GM23338 (cell line): ENCODE measurements at regions not wholly inside any gene's neighbourhood (a gene's known extent, or its start where the extent isn't known, plus 50 kb on each side); places are given as distances from the start of the nearest gene placed in this dataset.

Source experiments
- ATAC-seq: fragments of 200-7000 bp; cut with Tn5 transposase; 3 replicates; pipeline ENCODE4 v1.9.1; 2020
- DNase-seq: peaks from one replicate; pipeline ENCODE4 v3.0.0-alpha.2; 2015; ENCODE audit warnings: low spot score
- H2AFZ ChIP-seq: fragments of 200-600 bp; sonication (generic); 2 replicates; pipeline ENCODE4 v1.8.0; 2016; ENCODE audit warnings: antibody characterized with exemption, mild to moderate bottlenecking, moderate library complexity
- H3F3A ChIP-seq: fragments of 200-600 bp; sonication (generic); replicated peaks from 2 replicates; pipeline ENCODE4 v1.8.0; 2017; ENCODE audit warnings: antibody characterized with exemption, mixed run types, low read depth
- H3K27ac ChIP-seq: fragments of 200-600 bp; sonication (generic); 2 replicates; pipeline ENCODE4 v1.6.1; 2016; ENCODE audit warnings: low read depth
- H3K27me3 ChIP-seq: fragments of 200-600 bp; sonication (generic); 2 replicates; pipeline ENCODE4 v1.8.0; 2016; ENCODE audit warnings: mild to moderate bottlenecking, mixed run types, moderate library complexity; ENCODE audit not compliant: insufficient read depth
- H3K36me3 ChIP-seq: fragments of 200-600 bp; sonication (generic); 2 replicates; pipeline ENCODE4 v1.8.0; 2016; ENCODE audit warnings: mild to moderate bottlenecking; ENCODE audit not compliant: insufficient read depth
- H3K4me1 ChIP-seq: fragments of 200-600 bp; sonication (generic); 2 replicates; pipeline ENCODE4 v1.8.0; 2016; ENCODE audit warnings: mild to moderate bottlenecking, moderate library complexity; ENCODE audit not compliant: insufficient read depth
- H3K4me2 ChIP-seq: fragments of 200-600 bp; sonication (generic); 2 replicates; pipeline ENCODE4 v1.7.1; 2017; ENCODE audit warnings: mixed run types
- H3K4me3 ChIP-seq: fragments of 200-600 bp; sonication (generic); 2 replicates; pipeline ENCODE4 v1.6.1; 2016; ENCODE audit warnings: mixed run types
- H3K79me2 ChIP-seq: fragments of 200-600 bp; sonication (generic); replicated peaks from 2 replicates; pipeline ENCODE4 v1.8.0; 2017; ENCODE audit warnings: mild to moderate bottlenecking; ENCODE audit not compliant: insufficient read depth
- H3K9me2 ChIP-seq: fragments of 200-600 bp; sonication (generic); 2 replicates; pipeline ENCODE4 v1.8.0; 2017; ENCODE audit not compliant: insufficient read depth
- H4K20me1 ChIP-seq: fragments of 200-600 bp; sonication (generic); replicated peaks from 2 replicates; pipeline ENCODE4 v1.8.0; 2017; ENCODE audit warnings: mild to moderate bottlenecking; ENCODE audit not compliant: insufficient read depth
- H3K27ac Mint-ChIP-seq: 2 replicates; pipeline ENCODE4 v1.8.0; 2020; ENCODE audit warnings: inconsistent platforms, mild to moderate bottlenecking, moderate library complexity, mixed read lengths
- H3K27me3 Mint-ChIP-seq: 3 replicates; pipeline ENCODE4 v1.8.0; 2022; ENCODE audit warnings: low read depth, mild to moderate bottlenecking, moderate library complexity, mixed read lengths, inconsistent platforms; ENCODE audit not compliant: insufficient read depth, poor library complexity
- H3K36me3 Mint-ChIP-seq: 3 replicates; pipeline ENCODE4 v1.8.0; 2021; ENCODE audit warnings: low read depth, mild to moderate bottlenecking, inconsistent platforms, moderate library complexity, mixed read lengths
- H3K4me1 Mint-ChIP-seq: 3 replicates; pipeline ENCODE4 v1.8.0; 2020; ENCODE audit warnings: mild to moderate bottlenecking, inconsistent platforms, mixed read lengths
- H3K4me3 Mint-ChIP-seq: 3 replicates; pipeline ENCODE4 v1.8.0; 2021; ENCODE audit warnings: moderate library complexity, mild to moderate bottlenecking, inconsistent platforms, mixed read lengths
- H3K9me3 Mint-ChIP-seq: 3 replicates; pipeline ENCODE4 v1.8.0; 2020; ENCODE audit warnings: moderate library complexity, mild to moderate bottlenecking, inconsistent platforms, mixed read lengths
- CREB1 ChIP-seq: fragments of 250-450 bp; sonication (Bioruptor Pico); IDR thresholded peaks from 2 replicates; pipeline ENCODE4 v1.5.0; 2020; ENCODE audit warnings: low read depth, mild to moderate bottlenecking, moderate library complexity
- EZH2phosphoT487 ChIP-seq: fragments of 200-600 bp; sonication (generic); IDR thresholded peaks from one replicate; pipeline ENCODE4 v1.8.1; 2018; ENCODE audit warnings: antibody characterized with exemption; ENCODE audit not compliant: unreplicated experiment
- POLR2AphosphoS5 ChIP-seq: IDR thresholded peaks from 2 replicates; pipeline ENCODE4 v1.6.1; 2016; ENCODE audit warnings: antibody characterized with exemption, low read depth
- STAT1 ChIP-seq: IDR thresholded peaks from one replicate; pipeline ENCODE4 v1.6.1; 2016; ENCODE audit warnings: antibody characterized with exemption; ENCODE audit not compliant: unreplicated experiment
- ZNF331 ChIP-seq: fragments of 250-450 bp; sonication (Bioruptor Pico); IDR thresholded peaks from 2 replicates; pipeline ENCODE4 v1.5.0; 2020; ENCODE audit warnings: low read depth, mild to moderate bottlenecking, moderate library complexity
- ZNF462 ChIP-seq: fragments of 250-450 bp; sonication (Bioruptor Pico); IDR thresholded peaks from 2 replicates; pipeline ENCODE4 v1.5.0; 2020; ENCODE audit warnings: mild to moderate bottlenecking, moderate library complexity
- TF ChIP-seq, protein P1 (sequence below): IDR thresholded peaks from 2 replicates; pipeline ENCODE4 v1.6.1; 2016; ENCODE audit warnings: antibody characterized with exemption
- TF ChIP-seq, protein P2 (sequence below): IDR thresholded peaks from one replicate; pipeline ENCODE4 v1.6.1; 2018; ENCODE audit warnings: antibody characterized with exemption; ENCODE audit not compliant: unreplicated experiment

DNA sequence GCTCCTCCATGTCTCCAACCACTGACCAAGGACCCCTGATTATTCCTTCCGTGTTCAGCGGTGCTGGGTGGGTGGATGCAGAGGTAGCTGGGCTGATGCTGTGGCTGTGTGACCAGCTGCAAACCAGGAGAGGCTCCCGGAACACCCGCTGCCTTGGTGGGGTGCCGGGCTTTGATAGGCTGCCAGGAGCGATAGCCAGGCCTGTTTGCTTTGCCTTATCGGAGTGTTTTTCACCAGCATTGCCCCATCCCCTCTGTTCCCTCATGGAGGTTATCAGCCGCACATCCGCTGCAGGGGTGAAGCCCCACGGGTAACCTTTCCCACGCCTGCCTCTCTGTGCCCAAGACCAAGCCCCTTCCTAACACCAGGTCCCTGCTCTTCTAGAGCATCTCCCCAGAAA lies 354.3 kb downstream of the C16orf95 start:
- H3K9me3 Mint-ChIP-seq = no peaks in the 10 kb centered on the region

More for the DNA sequence above, 354.3 kb downstream of the C16orf95 start:
- no peaks in the 10 kb centered on the region for H3K79me2 ChIP-seq
- no peaks in the 10 kb centered on the region for H3K4me1 ChIP-seq
- no peaks in the 10 kb centered on the region for H3F3A ChIP-seq
- H3K4me2 ChIP-seq = no peak overlapping the region
- Mint-ChIP-seq H3K4me3 (no peak overlapping the region), H3K27me3 (peaks cover 2% of the 10 kb centered on the region), H3K27ac (no peak overlapping the region), H3K36me3 (no peaks in the 10 kb centered on the region), H3K4me1 (0 out of 3 replicates have a peak, but pooled peaks cover 3% of the 10 kb centered on the region)
- no peaks in the 10 kb centered on the region for H4K20me1 ChIP-seq
- no peak overlapping the region for H2AFZ ChIP-seq
- no peaks in the 10 kb centered on the region for H3K27me3 ChIP-seq
- H3K36me3 ChIP-seq = no peaks in the 10 kb centered on the region
- H3K9me2 ChIP-seq = no peaks in the 10 kb centered on the region
- ATAC-seq (no peak), DNase-seq (no peak)
- TF ChIP-seq, protein P1, sequence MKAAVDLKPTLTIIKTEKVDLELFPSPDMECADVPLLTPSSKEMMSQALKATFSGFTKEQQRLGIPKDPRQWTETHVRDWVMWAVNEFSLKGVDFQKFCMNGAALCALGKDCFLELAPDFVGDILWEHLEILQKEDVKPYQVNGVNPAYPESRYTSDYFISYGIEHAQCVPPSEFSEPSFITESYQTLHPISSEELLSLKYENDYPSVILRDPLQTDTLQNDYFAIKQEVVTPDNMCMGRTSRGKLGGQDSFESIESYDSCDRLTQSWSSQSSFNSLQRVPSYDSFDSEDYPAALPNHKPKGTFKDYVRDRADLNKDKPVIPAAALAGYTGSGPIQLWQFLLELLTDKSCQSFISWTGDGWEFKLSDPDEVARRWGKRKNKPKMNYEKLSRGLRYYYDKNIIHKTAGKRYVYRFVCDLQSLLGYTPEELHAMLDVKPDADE = no peak
- TF ChIP-seq CREB1 (CRISPR knock-in tag) (no peak), POLR2AphosphoS5 (no peak), ZNF331 (CRISPR knock-in tag) (no peak), ZNF462 (CRISPR knock-in tag) (no peak), STAT1 (no peak), EZH2phosphoT487 (no peak)
- TF ChIP-seq, protein P2, sequence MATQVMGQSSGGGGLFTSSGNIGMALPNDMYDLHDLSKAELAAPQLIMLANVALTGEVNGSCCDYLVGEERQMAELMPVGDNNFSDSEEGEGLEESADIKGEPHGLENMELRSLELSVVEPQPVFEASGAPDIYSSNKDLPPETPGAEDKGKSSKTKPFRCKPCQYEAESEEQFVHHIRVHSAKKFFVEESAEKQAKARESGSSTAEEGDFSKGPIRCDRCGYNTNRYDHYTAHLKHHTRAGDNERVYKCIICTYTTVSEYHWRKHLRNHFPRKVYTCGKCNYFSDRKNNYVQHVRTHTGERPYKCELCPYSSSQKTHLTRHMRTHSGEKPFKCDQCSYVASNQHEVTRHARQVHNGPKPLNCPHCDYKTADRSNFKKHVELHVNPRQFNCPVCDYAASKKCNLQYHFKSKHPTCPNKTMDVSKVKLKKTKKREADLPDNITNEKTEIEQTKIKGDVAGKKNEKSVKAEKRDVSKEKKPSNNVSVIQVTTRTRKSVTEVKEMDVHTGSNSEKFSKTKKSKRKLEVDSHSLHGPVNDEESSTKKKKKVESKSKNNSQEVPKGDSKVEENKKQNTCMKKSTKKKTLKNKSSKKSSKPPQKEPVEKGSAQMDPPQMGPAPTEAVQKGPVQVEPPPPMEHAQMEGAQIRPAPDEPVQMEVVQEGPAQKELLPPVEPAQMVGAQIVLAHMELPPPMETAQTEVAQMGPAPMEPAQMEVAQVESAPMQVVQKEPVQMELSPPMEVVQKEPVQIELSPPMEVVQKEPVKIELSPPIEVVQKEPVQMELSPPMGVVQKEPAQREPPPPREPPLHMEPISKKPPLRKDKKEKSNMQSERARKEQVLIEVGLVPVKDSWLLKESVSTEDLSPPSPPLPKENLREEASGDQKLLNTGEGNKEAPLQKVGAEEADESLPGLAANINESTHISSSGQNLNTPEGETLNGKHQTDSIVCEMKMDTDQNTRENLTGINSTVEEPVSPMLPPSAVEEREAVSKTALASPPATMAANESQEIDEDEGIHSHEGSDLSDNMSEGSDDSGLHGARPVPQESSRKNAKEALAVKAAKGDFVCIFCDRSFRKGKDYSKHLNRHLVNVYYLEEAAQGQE = no peak
- no peak overlapping the region for H3K27ac ChIP-seq
- no peak overlapping the region for H3K4me3 ChIP-seq
